ENCODE measurements at regions not wholly inside any gene's neighbourhood (a gene's known extent, or its start where the extent isn't known, plus 50 kb on each side); places are given as distances from the start of the nearest gene placed in this dataset.
"Not testable (repeated sequence)": the region's sequence is repeated elsewhere in the genome, so short reads cannot be mapped to it uniquely, and the experiment has no call there.

DNA sequence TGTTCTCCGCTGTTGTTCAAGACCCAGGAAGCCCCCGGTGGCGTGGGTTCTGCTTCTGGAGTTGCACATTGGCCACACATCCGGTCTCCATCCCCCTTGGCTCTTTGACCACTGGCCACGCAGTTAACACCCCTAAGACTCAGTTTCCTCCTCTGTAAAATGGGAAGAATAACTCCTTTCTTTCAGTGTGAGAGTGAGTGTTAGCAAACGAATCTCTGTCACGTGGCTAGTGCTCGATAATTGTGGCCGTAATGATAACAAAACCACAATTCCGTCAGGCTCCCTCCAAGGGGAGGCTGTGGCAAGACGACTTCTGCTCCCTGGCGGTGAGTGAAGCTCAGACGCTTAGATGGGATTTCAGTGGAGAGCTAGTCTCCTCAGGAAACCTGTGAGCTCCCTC lies 315.2 kb upstream of the B3GAT1 start:
- intact Hi-C loops (cut with DNase I): no loop called here

DNA sequence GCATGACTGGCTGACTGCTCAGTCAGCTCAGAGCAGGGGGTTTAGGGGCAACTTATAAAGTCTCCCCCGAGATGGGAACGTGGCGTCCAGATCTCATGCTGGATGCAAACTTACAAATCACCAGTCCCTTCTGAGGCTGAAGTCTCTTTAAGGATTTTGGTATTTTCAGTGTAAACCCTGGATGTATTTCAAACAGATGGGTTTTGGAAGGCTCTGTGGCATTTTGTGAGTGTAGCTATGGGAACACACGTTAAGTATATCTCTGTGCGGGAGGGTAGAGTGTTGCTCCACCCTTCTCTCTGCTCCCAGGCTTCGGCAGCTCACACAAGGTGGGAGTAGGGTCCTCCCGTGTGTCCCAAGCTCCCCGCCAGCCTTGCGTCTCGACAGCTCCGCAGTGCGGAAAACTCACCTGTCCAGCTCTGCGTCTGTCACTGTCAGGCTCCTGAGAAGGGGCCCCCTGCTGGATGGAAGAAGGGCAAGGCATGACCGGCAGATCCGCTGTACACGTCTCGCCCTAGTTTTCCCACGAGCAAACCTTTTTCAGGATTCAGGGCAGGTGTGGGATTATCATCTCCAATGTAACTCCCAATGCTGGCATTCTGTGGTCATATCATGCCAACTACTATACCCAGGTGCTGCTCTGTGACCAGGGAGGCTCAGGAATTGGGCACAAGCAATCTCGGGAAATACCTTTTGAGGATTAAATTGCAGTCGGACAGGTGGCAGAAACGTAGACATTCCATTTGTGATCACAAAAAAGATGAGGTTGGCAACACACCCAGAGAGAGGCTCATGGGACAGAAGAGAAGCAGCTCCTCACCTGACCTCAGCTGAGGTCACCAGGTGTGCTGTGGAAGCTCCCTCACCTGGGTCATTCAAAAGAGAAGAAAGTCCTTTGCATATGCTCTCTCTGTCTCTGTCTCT lies 313.9 kb upstream of the B3GAT1 start:
- DNase-seq: no peak
- peak; percentile 75 for ATAC-seq
- intact Hi-C loops (cut with DNase I): no loop called here

More for the DNA sequence above, 315.2 kb upstream of the B3GAT1 start:
- no peak for DNase-seq
- no peak for ATAC-seq
- Histone ChIP-seq H3K36me3 (no peaks in the 10 kb centered on the region), H3K4me1 (no peaks in the 10 kb centered on the region), H3K27me3 (peaks cover 25% of the 10 kb centered on the region), H3K4me3 (no peak overlapping the region), H3K27ac (no peak overlapping the region), H3K9me3 (no peaks in the 10 kb centered on the region)
- no peak for TF ChIP-seq CTCF (IDR thresholded peaks at IDR 0.05)

DNA sequence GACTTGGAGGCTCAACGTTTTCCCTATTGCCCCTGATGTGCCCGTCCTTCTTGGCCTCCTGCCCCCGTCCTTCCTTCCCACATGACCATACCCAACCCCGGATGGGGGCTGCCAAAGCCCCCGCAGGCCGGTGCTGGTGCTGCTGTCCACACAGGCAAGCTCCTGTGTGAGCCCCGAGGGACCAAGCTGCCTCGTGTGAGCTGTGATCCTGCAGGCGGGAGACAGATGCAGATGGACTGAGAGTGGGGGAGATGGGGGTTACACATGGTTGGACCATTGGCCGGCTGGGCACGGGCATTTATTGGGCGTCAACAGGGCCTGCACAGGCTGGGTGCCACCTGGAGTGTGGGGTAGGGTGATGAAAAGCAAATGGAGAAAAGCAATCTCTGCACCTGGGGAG lies 313.2 kb upstream of the B3GAT1 start:
- Histone ChIP-seq H3K9me3 (no peaks in the 10 kb centered on the region), H3K36me3 (no peaks in the 10 kb centered on the region), H3K4me1 (no peaks in the 10 kb centered on the region), H3K27me3 (peaks cover 25% of the 10 kb centered on the region), H3K4me3 (no peak overlapping the region), H3K27ac (no peak overlapping the region)
- ATAC-seq (no peak), DNase-seq (no peak)
- TF ChIP-seq CTCF (IDR thresholded peaks at IDR 0.05): no peak
- intact Hi-C loops (cut with DNase I): no loop called here

More for the DNA sequence above, 313.9 kb upstream of the B3GAT1 start:
- TF ChIP-seq CTCF (IDR thresholded peaks at IDR 0.05): peak; percentile 40
- H3K9me3 ChIP-seq: no peaks in the 10 kb centered on the region
- no peak overlapping the region for H3K4me3 ChIP-seq
- no peaks in the 10 kb centered on the region for H3K4me1 ChIP-seq
- no peak overlapping the region for H3K27ac ChIP-seq
- H3K36me3 ChIP-seq: no peaks in the 10 kb centered on the region
- H3K27me3 ChIP-seq: peaks cover 25% of the 10 kb centered on the region

GRCh38 chr11:134724779-134725140 lies 312.7 kb upstream of the B3GAT1 start:
- no peak for ATAC-seq
- no peaks in the 10 kb centered on the region for H3K4me1 ChIP-seq
- peaks cover 25% of the 10 kb centered on the region for H3K27me3 ChIP-seq
- TF ChIP-seq CTCF (IDR thresholded peaks at IDR 0.05): no peak
- no peak overlapping the region for H3K4me3 ChIP-seq
- no peaks in the 10 kb centered on the region for H3K36me3 ChIP-seq
- no peaks in the 10 kb centered on the region for H3K9me3 ChIP-seq
- DNase-seq: no peak
- no peak overlapping the region for H3K27ac ChIP-seq
- intact Hi-C loops (cut with DNase I): no loop called here

- no peaks in the 10 kb centered on the region for H3K4me1 ChIP-seq
- no peak overlapping the region for H3K4me3 ChIP-seq
- no peak overlapping the region for H3K27ac ChIP-seq
- peaks cover 25% of the 10 kb centered on the region for H3K27me3 ChIP-seq
- no peak for ATAC-seq
- no peaks in the 10 kb centered on the region for H3K9me3 ChIP-seq
- no peak for TF ChIP-seq CTCF (IDR thresholded peaks at IDR 0.05)
- no peak for DNase-seq
- H3K36me3 ChIP-seq: no peaks in the 10 kb centered on the region
- intact Hi-C loops (cut with DNase I): no loop called here
Measured at GRCh38 chr11:134724106-134724778, 312.2 kb upstream of the B3GAT1 start.

- peaks cover 13% of the 10 kb centered on the region for H3K27me3 ChIP-seq
- H3K36me3 ChIP-seq; H3K27ac ChIP-seq; H3K4me1 ChIP-seq; H3K4me3 ChIP-seq; ATAC-seq; intact Hi-C loops (cut with DNase I); H3K9me3 ChIP-seq; DNase-seq: not testable (repeated sequence)
Measured at GRCh38 chr11:134720691-134721070, 308.6 kb upstream of the B3GAT1 start.

DNA sequence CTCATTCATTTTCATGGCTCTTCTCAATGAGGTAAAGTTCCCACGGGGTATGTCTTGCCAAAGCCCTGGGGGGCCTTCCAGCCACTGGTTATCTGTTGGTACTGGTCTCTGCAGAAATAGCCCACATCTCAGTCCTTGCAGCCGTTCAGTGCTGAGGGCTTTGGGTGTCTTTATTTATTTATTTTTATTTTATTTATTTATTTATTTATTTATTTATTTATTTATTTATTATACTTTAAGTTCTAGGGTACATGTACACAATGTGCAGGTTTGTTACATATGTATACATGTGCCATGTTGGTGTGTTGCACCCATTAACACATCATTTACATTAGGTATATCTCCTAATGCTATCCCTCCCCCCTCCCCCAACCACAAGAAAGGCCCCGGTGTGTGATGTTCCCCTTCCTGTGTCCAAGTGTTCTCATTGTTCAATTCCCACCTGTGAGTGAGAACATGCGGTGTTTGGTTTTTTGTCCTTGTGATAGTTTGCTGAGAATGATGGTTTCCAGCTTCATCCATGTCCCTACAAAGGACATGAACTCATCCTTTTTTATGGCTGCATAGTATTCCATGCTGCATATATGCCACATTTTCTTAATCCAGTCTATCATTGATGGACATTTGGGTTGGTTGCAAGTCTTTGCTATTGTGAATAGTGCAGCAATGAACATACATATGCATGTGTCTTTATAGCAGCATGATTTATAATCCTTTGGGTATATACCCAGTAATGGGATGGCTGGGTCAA lies 308.1 kb upstream of the B3GAT1 start:
- intact Hi-C loops (cut with DNase I): not testable (repeated sequence)

More for the DNA sequence above, 308.1 kb upstream of the B3GAT1 start:
- not testable (repeated sequence) for H3K9me3 ChIP-seq, H3K27ac ChIP-seq, H3K27me3 ChIP-seq, H3K4me1 ChIP-seq, ATAC-seq, H3K4me3 ChIP-seq, DNase-seq, H3K36me3 ChIP-seq

Data from upper lobe of right lung (tissue), 1 donor.